Ovary (tissue), 7 donors: ENCODE measurements at regions not wholly inside any gene's neighbourhood (a gene's known extent, or its start where the extent isn't known, plus 50 kb on each side); places are given as distances from the start of the nearest gene placed in this dataset.
"Not testable (repeated sequence)": the region's sequence is repeated elsewhere in the genome, so short reads cannot be mapped to it uniquely, and the experiment has no call there.

Source experiments
- DNase-seq, 5 donors: peaks; one replicate each; pipeline ENCODE4 v3.0.0-alpha.2; 2019 to 2020
- H3K27ac ChIP-seq, 2 donors: fragments of 200-600 bp; one replicate each; pipeline versions ENCODE4 v1.5.1 to v1.8.0; 2019 to 2022
- H3K27me3 ChIP-seq: fragments of 200-600 bp; one replicate; pipeline ENCODE4 v1.8.0; 2022
- H3K36me3 ChIP-seq: fragments of 200-600 bp; sonication (generic); one replicate; pipeline ENCODE4 v1.5.1; 2019
- H3K4me1 ChIP-seq: one replicate; pipeline ENCODE4 v1.8.1; 2013; ENCODE audit warnings: mild to moderate bottlenecking, moderate library complexity; ENCODE audit not compliant: insufficient read depth
- H3K4me3 ChIP-seq: fragments of 200-600 bp; sonication (generic); one replicate; pipeline ENCODE4 v1.5.1; 2017
- H3K9me3 ChIP-seq, 2 donors: fragments of 200-600 bp in 1 of 2; sonication (generic) in 1 of 2; one replicate each; pipeline versions ENCODE4 v1.5.1 to v1.8.1; 2013 to 2019; ENCODE audit warnings: mild to moderate bottlenecking in 1 of 2, moderate library complexity in 1 of 2
- CTCF ChIP-seq, 3 donors: fragments of 450-650 bp in 2 of 3; fragments of 200-600 bp in 1 of 3; IDR thresholded peaks; one replicate each; pipeline versions ENCODE4 v1.5.1 to v1.8.0; 2016 to 2022; ENCODE audit warnings: antibody characterized with exemption in 3 of 3, mild to moderate bottlenecking in 1 of 3
- EP300 ChIP-seq: sonication (generic); formaldehyde crosslinking; IDR thresholded peaks from one replicate; pipeline ENCODE4 v1.6.1; 2017; ENCODE audit warnings: antibody characterized with exemption
- POLR2A ChIP-seq: fragments of 450-650 bp; IDR thresholded peaks from one replicate; pipeline ENCODE4 v1.6.1; 2017; ENCODE audit warnings: antibody characterized with exemption, mild to moderate bottlenecking, moderate library complexity
- WGBS, 3 donors: extraction: QIAGEN DNeasy Blood & Tissue Kit in 1 of 3; methylation state at CpG; one replicate each; pipeline versions ENCODE4 v1.1.5 to v1.1.7; 2013 to 2017; 5-methylcytosine and 5-hydroxymethylcytosine counted together
- intact Hi-C, 4 donors: fragments of 100-400 bp; cut with DNase I; formaldehyde crosslinking; loops; one replicate each; pipeline versions ENCODE4 v1.11.0 to v1.15.1; 2022 to 2023
- donor health status: DM: no; HTN: no; CAD: no; lungs with moderate emphysema.
- donor health status: DM: no; HTN: no; CAD: no.
- donor health status: Bipolar disorder and iron deficiency.
- donor health status: DM: no; HTN: no; CAD: no.
- donor health status: DM: yes; HTN: yes; CAD: no.

- 89 to 93% (median 90%) methylated on average over 2 of the region's 2 CpGs for WGBS, 3 donors
- Histone ChIP-seq H3K4me1 (no peaks in the 10 kb centered on the region), H3K27ac (no peak overlapping the region), H3K36me3 (no peaks in the 10 kb centered on the region), H3K4me3 (no peak overlapping the region), H3K27me3 (no peaks in the 10 kb centered on the region), H3K9me3 (no peaks in the 10 kb centered on the region)
- TF ChIP-seq EP300 (no peak), POLR2A (no peak), CTCF (IDR thresholded peaks at IDR 0.05) (no peak)
- DNase-seq = no peak
- intact Hi-C loops = no loop called here
Observed at GRCh38 chr15:35966781-35967180, 420.8 kb upstream of the DPH6 start.

GRCh38 chr15:35967968-35968367 is 422.0 kb upstream of the DPH6 start:
- H3K9me3 ChIP-seq, DNase-seq, H3K27me3 ChIP-seq, H3K36me3 ChIP-seq, H3K4me1 ChIP-seq, H3K27ac ChIP-seq, H3K4me3 ChIP-seq, intact Hi-C loops: not testable (repeated sequence)
- 92 to 95% (median 92%) methylated on average over 17 of the region's 17 CpGs for WGBS, 3 donors

- Histone ChIP-seq H3K9me3 (no peaks in the 10 kb centered on the region), H3K4me1 (peaks cover 4% of the 10 kb centered on the region), H3K4me3 (no peak overlapping the region), H3K27ac (no peak overlapping the region), H3K36me3 (no peaks in the 10 kb centered on the region), H3K27me3 (no peaks in the 10 kb centered on the region)
- intact Hi-C loops = loop anchor here in 1 of 4 donors (10.0 kb wide), 1 partner anchor 92 kb away; no protein-coding TSS in a partner anchor
- no peak for TF ChIP-seq POLR2A
- no peak for TF ChIP-seq EP300
- no peak for TF ChIP-seq CTCF (IDR thresholded peaks at IDR 0.05)
- WGBS, 3 donors = 6 to 10% (median 8%) methylated on average over 1 of the region's 1 CpG
- no peak for DNase-seq
Observed at GRCh38 chr15:35973029-35973428, 427.1 kb upstream of the DPH6 start.

GRCh38 chr15:35974052-35974451 is 428.1 kb upstream of the DPH6 start:
- peaks cover 4% of the 10 kb centered on the region for H3K4me1 ChIP-seq
- no peaks in the 10 kb centered on the region for H3K36me3 ChIP-seq
- H3K27me3 ChIP-seq = no peaks in the 10 kb centered on the region
- no peak for DNase-seq
- H3K27ac ChIP-seq = no peak overlapping the region
- TF ChIP-seq CTCF (IDR thresholded peaks at IDR 0.05) (no peak), POLR2A (no peak), EP300 (no peak)
- H3K4me3 ChIP-seq = no peak overlapping the region
- H3K9me3 ChIP-seq = no peaks in the 10 kb centered on the region
- intact Hi-C loops = loop anchor here in 1 of 4 donors (10.0 kb wide), 1 partner anchor 91 kb away; no protein-coding TSS in a partner anchor
- WGBS, 3 donors = 32 to 56% (median 42%) methylated on average over 3 of the region's 3 CpGs

GRCh38 chr15:35975941-35976340 is 430.0 kb upstream of the DPH6 start:
- Histone ChIP-seq H3K36me3 (no peaks in the 10 kb centered on the region), H3K4me3 (no peak overlapping the region), H3K4me1 (peaks cover 4% of the 10 kb centered on the region), H3K27ac (no peak overlapping the region), H3K9me3 (no peaks in the 10 kb centered on the region), H3K27me3 (no peaks in the 10 kb centered on the region)
- no peak for DNase-seq
- intact Hi-C loops = loop anchor here in 1 of 4 donors (10.0 kb wide), 1 partner anchor 89 kb away; no protein-coding TSS in a partner anchor
- 94 to 98% (median 97%) methylated on average over 4 of the region's 4 CpGs for WGBS, 3 donors
- no peak for TF ChIP-seq CTCF (IDR thresholded peaks at IDR 0.05)
- TF ChIP-seq POLR2A = no peak
- no peak for TF ChIP-seq EP300
